ENCODE measurements at regions not wholly inside any gene's neighbourhood (a gene's known extent, or its start where the extent isn't known, plus 50 kb on each side); places are given as distances from the start of the nearest gene placed in this dataset.

GRCh38 chr10:85151506-85151905 lies 823.1 kb downstream of the CCSER2 start:
- DNase-seq, result no peak

- no peak for DNase-seq
Observed at GRCh38 chr10:85152496-85152895, 824.1 kb downstream of the CCSER2 start.

- DNase-seq, result no peak
Observed at GRCh38 chr10:85152911-85153310, 824.5 kb downstream of the CCSER2 start.

GRCh38 chr10:85157206-85157605 lies 828.8 kb downstream of the CCSER2 start:
- DNase-seq, result no peak

- no peak for DNase-seq
Observed at GRCh38 chr10:85168243-85168642, 839.9 kb downstream of the CCSER2 start.

GRCh38 chr10:85170026-85170425 lies 841.6 kb downstream of the CCSER2 start:
- DNase-seq, result no peak

- no peak for DNase-seq
Observed at GRCh38 chr10:85175635-85176034, 847.2 kb downstream of the CCSER2 start.

GRCh38 chr10:85177767-85178166 lies 849.4 kb downstream of the CCSER2 start:
- DNase-seq, result no peak

GRCh38 chr10:85187047-85187446 lies 858.7 kb downstream of the CCSER2 start:
- no peak for DNase-seq

GRCh38 chr10:85188770-85189484 lies 860.5 kb downstream of the CCSER2 start:
- no peak for DNase-seq

- no peak for DNase-seq
Observed at GRCh38 chr10:85193796-85194195, 865.4 kb downstream of the CCSER2 start.

- DNase-seq, result no peak
Observed at GRCh38 chr10:85194706-85195105, 866.3 kb downstream of the CCSER2 start.

GRCh38 chr10:85195596-85195995 lies 867.2 kb downstream of the CCSER2 start:
- no peak for DNase-seq

GRCh38 chr10:85204814-85205213 lies 876.4 kb downstream of the CCSER2 start:
- no peak for DNase-seq

GRCh38 chr10:85212526-85212925 lies 884.1 kb downstream of the CCSER2 start:
- no peak for DNase-seq

GRCh38 chr10:85213493-85213892 lies 885.1 kb downstream of the CCSER2 start:
- no peak for DNase-seq

- DNase-seq, result no peak
Observed at GRCh38 chr10:85222300-85222699, 893.9 kb downstream of the CCSER2 start.

GRCh38 chr10:85224366-85224940 lies 896.1 kb downstream of the CCSER2 start:
- DNase-seq, result no peak

GRCh38 chr10:85225311-85225710 lies 896.9 kb downstream of the CCSER2 start:
- DNase-seq, result no peak

GRCh38 chr10:85226596-85226995 lies 898.2 kb downstream of the CCSER2 start:
- no peak for DNase-seq

GRCh38 chr10:85228726-85229125 lies 900.3 kb downstream of the CCSER2 start:
- no peak for DNase-seq

- no peak for DNase-seq
Observed at GRCh38 chr10:85231534-85232270, 903.3 kb downstream of the CCSER2 start.

GRCh38 chr10:85235258-85235657 lies 906.9 kb downstream of the CCSER2 start:
- DNase-seq, result no peak

GRCh38 chr10:85238676-85239075 lies 910.3 kb downstream of the CCSER2 start:
- no peak for DNase-seq
